ENCODE measurements at regions not wholly inside any gene's neighbourhood (a gene's known extent, or its start where the extent isn't known, plus 50 kb on each side); places are given as distances from the start of the nearest gene placed in this dataset.

GRCh38 chr1:192941722-192942411, 117.3 kb downstream of the UCHL5 start:
- ChIA-PET POLR2A (no interaction called here), CTCF (no interaction called here)
- TF ChIP-seq, protein P1, sequence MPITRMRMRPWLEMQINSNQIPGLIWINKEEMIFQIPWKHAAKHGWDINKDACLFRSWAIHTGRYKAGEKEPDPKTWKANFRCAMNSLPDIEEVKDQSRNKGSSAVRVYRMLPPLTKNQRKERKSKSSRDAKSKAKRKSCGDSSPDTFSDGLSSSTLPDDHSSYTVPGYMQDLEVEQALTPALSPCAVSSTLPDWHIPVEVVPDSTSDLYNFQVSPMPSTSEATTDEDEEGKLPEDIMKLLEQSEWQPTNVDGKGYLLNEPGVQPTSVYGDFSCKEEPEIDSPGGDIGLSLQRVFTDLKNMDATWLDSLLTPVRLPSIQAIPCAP (CRISPR knock-in tag; IDR thresholded peaks at IDR 0.05): no peak
- no peak for TF ChIP-seq FOXJ3 (CRISPR knock-in tag; IDR thresholded peaks at IDR 0.05; ENCODE audit: borderline replicate concordance)
- TF ChIP-seq, protein P2, sequence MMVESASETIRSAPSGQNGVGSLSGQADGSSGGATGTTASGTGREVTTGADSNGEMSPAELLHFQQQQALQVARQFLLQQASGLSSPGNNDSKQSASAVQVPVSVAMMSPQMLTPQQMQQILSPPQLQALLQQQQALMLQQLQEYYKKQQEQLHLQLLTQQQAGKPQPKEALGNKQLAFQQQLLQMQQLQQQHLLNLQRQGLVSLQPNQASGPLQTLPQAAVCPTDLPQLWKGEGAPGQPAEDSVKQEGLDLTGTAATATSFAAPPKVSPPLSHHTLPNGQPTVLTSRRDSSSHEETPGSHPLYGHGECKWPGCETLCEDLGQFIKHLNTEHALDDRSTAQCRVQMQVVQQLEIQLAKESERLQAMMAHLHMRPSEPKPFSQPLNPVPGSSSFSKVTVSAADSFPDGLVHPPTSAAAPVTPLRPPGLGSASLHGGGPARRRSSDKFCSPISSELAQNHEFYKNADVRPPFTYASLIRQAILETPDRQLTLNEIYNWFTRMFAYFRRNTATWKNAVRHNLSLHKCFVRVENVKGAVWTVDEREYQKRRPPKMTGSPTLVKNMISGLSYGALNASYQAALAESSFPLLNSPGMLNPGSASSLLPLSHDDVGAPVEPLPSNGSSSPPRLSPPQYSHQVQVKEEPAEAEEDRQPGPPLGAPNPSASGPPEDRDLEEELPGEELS (CRISPR knock-in tag; IDR thresholded peaks at IDR 0.05): no peak
- no peak for TF ChIP-seq ETV6 (CRISPR knock-in tag; IDR thresholded peaks at IDR 0.05)
- TF ChIP-seq ZNF263 (CRISPR knock-in tag; IDR thresholded peaks at IDR 0.05; ENCODE audit: low read depth): no peak
- no peak for TF ChIP-seq E2F4 (CRISPR knock-in tag; IDR thresholded peaks at IDR 0.05; ENCODE audit: borderline replicate concordance, low read depth)
- no peak for TF ChIP-seq ZNF219 (CRISPR knock-in tag; IDR thresholded peaks at IDR 0.05; ENCODE audit: borderline replicate concordance)
- TF ChIP-seq TCF7 (CRISPR knock-in tag; IDR thresholded peaks at IDR 0.05; ENCODE audit: low read depth): no peak
- no peak for TF ChIP-seq JUN (CRISPR knock-in tag; IDR thresholded peaks at IDR 0.05)
- TF ChIP-seq OVOL2 (CRISPR knock-in tag; IDR thresholded peaks at IDR 0.05; ENCODE audit: borderline replicate concordance): no peak
- TF ChIP-seq NR3C1 (CRISPR knock-in tag; conservative IDR thresholded peaks at IDR 0.05; ENCODE audit: low read depth): no peak
- no peak for TF ChIP-seq IRF2 (CRISPR knock-in tag; IDR thresholded peaks at IDR 0.05; ENCODE audit: borderline replicate concordance, low read depth)
- TF ChIP-seq SMAD3 (CRISPR knock-in tag; IDR thresholded peaks at IDR 0.05; ENCODE audit: borderline replicate concordance): no peak
- TF ChIP-seq, protein P3, sequence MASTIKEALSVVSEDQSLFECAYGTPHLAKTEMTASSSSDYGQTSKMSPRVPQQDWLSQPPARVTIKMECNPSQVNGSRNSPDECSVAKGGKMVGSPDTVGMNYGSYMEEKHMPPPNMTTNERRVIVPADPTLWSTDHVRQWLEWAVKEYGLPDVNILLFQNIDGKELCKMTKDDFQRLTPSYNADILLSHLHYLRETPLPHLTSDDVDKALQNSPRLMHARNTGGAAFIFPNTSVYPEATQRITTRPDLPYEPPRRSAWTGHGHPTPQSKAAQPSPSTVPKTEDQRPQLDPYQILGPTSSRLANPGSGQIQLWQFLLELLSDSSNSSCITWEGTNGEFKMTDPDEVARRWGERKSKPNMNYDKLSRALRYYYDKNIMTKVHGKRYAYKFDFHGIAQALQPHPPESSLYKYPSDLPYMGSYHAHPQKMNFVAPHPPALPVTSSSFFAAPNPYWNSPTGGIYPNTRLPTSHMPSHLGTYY (CRISPR knock-in tag; IDR thresholded peaks at IDR 0.05): no peak
- TF ChIP-seq ATF2 (CRISPR knock-in tag; IDR thresholded peaks at IDR 0.05; ENCODE audit: borderline replicate concordance, low read depth): no peak
- no peak for TF ChIP-seq ZNF423 (CRISPR knock-in tag; IDR thresholded peaks at IDR 0.05)
- no peak for TF ChIP-seq ESRRA (CRISPR knock-in tag; IDR thresholded peaks at IDR 0.05; ENCODE audit: borderline replicate concordance)
- no peak for TF ChIP-seq ATF6 (CRISPR knock-in tag; IDR thresholded peaks at IDR 0.05)
- TF ChIP-seq RELA (CRISPR knock-in tag; IDR thresholded peaks at IDR 0.05; ENCODE audit: borderline replicate concordance): no peak
- Mint-ChIP-seq H3K36me3 (no peaks in the 10 kb centered on the region), H3K27ac (no peak overlapping the region), H3K4me1 (no peaks in the 10 kb centered on the region; the same call in 1 of the 2 replicates), H3K9me3 (no peaks in the 10 kb centered on the region), H3K4me3 (no peak overlapping the region), H3K27me3 (ENCODE audit: low read depth) (no peaks in the 10 kb centered on the region)
- ATAC-seq (no peak), DNase-seq (ENCODE audit: low spot score) (no peak)

All from WTC11 (cell line).